Neural cell (in vitro differentiated cells): ENCODE measurements at regions not wholly inside any gene's neighbourhood (a gene's known extent, or its start where the extent isn't known, plus 50 kb on each side); places are given as distances from the start of the nearest gene placed in this dataset.

Experiments
- EZH2 ChIP-seq: fragments of 200-600, 300-800 bp; shearing (Covaris generic), sonication (generic); IDR thresholded peaks from 2 replicates; pipeline ENCODE4 v1.6.1; 2014; ENCODE audit warnings: antibody characterized with exemption, low read length, borderline replicate concordance, mild to moderate bottlenecking; ENCODE audit not compliant: insufficient read depth, poor library complexity, severe bottlenecking
- MXI1 ChIP-seq: fragments of 450-650 bp; conservative IDR thresholded peaks from 2 replicates; pipeline ENCODE4 v1.6.1; 2014; ENCODE audit warnings: antibody characterized with exemption, mild to moderate bottlenecking; ENCODE audit not compliant: poor library complexity, severe bottlenecking
- SMC3 ChIP-seq: fragments of 450-650 bp; conservative IDR thresholded peaks from 2 replicates; pipeline ENCODE4 v1.6.1; 2014; ENCODE audit warnings: antibody characterized with exemption, mild to moderate bottlenecking, moderate library complexity; ENCODE audit not compliant: poor library complexity
- TF ChIP-seq, protein P1 (sequence below): fragments of 450-650 bp; IDR thresholded peaks from 2 replicates; pipeline ENCODE4 v1.5.1; 2014; ENCODE audit warnings: antibody characterized with exemption, mild to moderate bottlenecking, moderate library complexity; ENCODE audit not compliant: poor library complexity, severe bottlenecking

DNA sequence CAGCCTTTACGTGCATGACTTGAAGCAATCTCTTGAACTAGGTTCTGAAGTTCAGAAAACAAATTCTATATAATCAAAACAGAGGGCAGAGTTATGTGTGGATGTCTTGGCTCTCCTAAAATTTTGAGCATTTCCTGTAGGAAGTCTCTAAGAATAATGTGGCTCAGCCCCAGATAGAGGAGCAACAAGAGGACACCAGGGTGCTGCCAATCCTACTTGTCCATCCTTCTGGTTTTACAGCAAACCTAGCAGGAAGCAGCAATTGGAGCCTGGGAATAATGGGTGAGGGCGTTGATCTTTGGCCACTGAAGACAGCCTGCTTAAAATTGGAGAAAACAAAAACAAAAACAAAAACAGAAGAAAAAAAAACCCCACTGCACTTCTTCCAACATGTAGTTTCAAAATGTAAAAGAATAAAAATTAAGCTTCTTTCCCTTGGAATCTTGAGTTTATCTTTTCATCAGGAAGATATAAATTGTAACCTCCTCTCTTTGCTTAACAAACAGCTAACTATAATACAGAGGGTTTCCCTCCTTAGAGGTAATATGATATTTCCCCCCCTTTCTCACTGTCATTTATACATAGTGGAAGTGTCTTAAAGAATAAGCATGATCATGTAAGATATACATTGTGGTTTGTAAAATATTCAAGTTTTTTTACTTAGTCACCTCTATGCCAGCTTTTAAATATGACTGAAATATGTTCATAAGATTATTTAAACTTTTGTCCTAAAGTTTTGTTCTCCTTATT lies 130.6 kb downstream of the FBXO8 start:
- TF ChIP-seq, protein P1, sequence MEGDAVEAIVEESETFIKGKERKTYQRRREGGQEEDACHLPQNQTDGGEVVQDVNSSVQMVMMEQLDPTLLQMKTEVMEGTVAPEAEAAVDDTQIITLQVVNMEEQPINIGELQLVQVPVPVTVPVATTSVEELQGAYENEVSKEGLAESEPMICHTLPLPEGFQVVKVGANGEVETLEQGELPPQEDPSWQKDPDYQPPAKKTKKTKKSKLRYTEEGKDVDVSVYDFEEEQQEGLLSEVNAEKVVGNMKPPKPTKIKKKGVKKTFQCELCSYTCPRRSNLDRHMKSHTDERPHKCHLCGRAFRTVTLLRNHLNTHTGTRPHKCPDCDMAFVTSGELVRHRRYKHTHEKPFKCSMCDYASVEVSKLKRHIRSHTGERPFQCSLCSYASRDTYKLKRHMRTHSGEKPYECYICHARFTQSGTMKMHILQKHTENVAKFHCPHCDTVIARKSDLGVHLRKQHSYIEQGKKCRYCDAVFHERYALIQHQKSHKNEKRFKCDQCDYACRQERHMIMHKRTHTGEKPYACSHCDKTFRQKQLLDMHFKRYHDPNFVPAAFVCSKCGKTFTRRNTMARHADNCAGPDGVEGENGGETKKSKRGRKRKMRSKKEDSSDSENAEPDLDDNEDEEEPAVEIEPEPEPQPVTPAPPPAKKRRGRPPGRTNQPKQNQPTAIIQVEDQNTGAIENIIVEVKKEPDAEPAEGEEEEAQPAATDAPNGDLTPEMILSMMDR: no peak
- TF ChIP-seq MXI1 (no peak), EZH2 (no peak), SMC3 (no peak)
